Large intestine (tissue), 3 donors: ENCODE measurements at regions not wholly inside any gene's neighbourhood (a gene's known extent, or its start where the extent isn't known, plus 50 kb on each side); places are given as distances from the start of the nearest gene placed in this dataset.

Experiments used
- DNase-seq, 2 donors: peaks; one replicate each; pipeline versions ENCODE4 v3.0.0 to v3.0.0-alpha.2; 2013
- H3K27ac ChIP-seq: one replicate; pipeline ENCODE4 v1.5.1; 2013; ENCODE audit warnings: low read length
- H3K27me3 ChIP-seq: 2 replicates; pipeline ENCODE4 v1.6.1; 2013; ENCODE audit warnings: low read length; ENCODE audit not compliant: control insufficient read depth, insufficient read depth
- H3K36me3 ChIP-seq: 2 replicates; pipeline ENCODE4 v1.6.1; 2013; ENCODE audit warnings: low read length; ENCODE audit not compliant: control insufficient read depth, insufficient read depth
- H3K4me1 ChIP-seq: one replicate; pipeline ENCODE4 v1.6.1; 2013; ENCODE audit warnings: low read length; ENCODE audit not compliant: control insufficient read depth, insufficient read depth
- H3K4me3 ChIP-seq: one replicate; pipeline ENCODE4 v1.5.1; 2013; ENCODE audit warnings: low read length
- H3K9me3 ChIP-seq: one replicate; pipeline ENCODE4 v1.6.1; 2013; ENCODE audit warnings: mild to moderate bottlenecking, low read depth, low read length, moderate library complexity; ENCODE audit not compliant: control insufficient read depth
- WGBS: methylation state at CpG from one replicate; pipeline ENCODE4 v1.1.5; 2013; ENCODE audit warnings: low lambda C conversion rate; ENCODE audit not compliant: insufficient coverage; 5-methylcytosine and 5-hydroxymethylcytosine counted together

GRCh38 chr14:104317492-104317805, 179.1 kb downstream of the KIF26A start:
- no peak overlapping the region for H3K4me3 ChIP-seq
- no CpG with 5 or more reads among the region's 18 CpGs for WGBS
- no peaks in the 10 kb centered on the region for H3K4me1 ChIP-seq
- no peak overlapping the region for H3K27ac ChIP-seq
- H3K36me3 ChIP-seq, result no peaks in the 10 kb centered on the region
- peaks cover 15% of the 10 kb centered on the region for H3K27me3 ChIP-seq
- DNase-seq, result no peak
- H3K9me3 ChIP-seq, result no peaks in the 10 kb centered on the region

GRCh38 chr14:104317975-104318557, 179.7 kb downstream of the KIF26A start:
- DNase-seq, result no peak
- Histone ChIP-seq H3K27ac (no peak overlapping the region), H3K9me3 (no peaks in the 10 kb centered on the region), H3K4me3 (no peak overlapping the region), H3K4me1 (no peaks in the 10 kb centered on the region), H3K27me3 (peaks cover 20% of the 10 kb centered on the region), H3K36me3 (no peaks in the 10 kb centered on the region)
- WGBS, result no CpG with 5 or more reads among the region's 18 CpGs

- WGBS, result no CpG with 5 or more reads among the region's 25 CpGs
- no peaks in the 10 kb centered on the region for H3K36me3 ChIP-seq
- H3K27ac ChIP-seq, result no peak overlapping the region
- no peak overlapping the region for H3K4me3 ChIP-seq
- H3K4me1 ChIP-seq, result no peaks in the 10 kb centered on the region
- no peaks in the 10 kb centered on the region for H3K9me3 ChIP-seq
- H3K27me3 ChIP-seq, result peaks cover 20% of the 10 kb centered on the region
- DNase-seq, result no peak
These were observed 180.4 kb downstream of the KIF26A start for GRCh38 chr14:104318558-104319490.

GRCh38 chr14:104319491-104320241, 181.3 kb downstream of the KIF26A start:
- Histone ChIP-seq H3K27ac (no peak overlapping the region), H3K4me1 (no peaks in the 10 kb centered on the region), H3K27me3 (peaks cover 20% of the 10 kb centered on the region), H3K36me3 (no peaks in the 10 kb centered on the region), H3K4me3 (no peak overlapping the region), H3K9me3 (no peaks in the 10 kb centered on the region)
- no CpG with 5 or more reads among the region's 23 CpGs for whole genome bisulfite sequencing
- DNase-seq, result no peak

- no peaks in the 10 kb centered on the region for H3K9me3 ChIP-seq
- no peak for DNase-seq
- H3K4me3 ChIP-seq, result no peak overlapping the region
- no peaks in the 10 kb centered on the region for H3K36me3 ChIP-seq
- H3K4me1 ChIP-seq, result no peaks in the 10 kb centered on the region
- peaks cover 20% of the 10 kb centered on the region for H3K27me3 ChIP-seq
- no CpG with 5 or more reads among the region's 20 CpGs for WGBS
- no peak overlapping the region for H3K27ac ChIP-seq
These were observed 182.3 kb downstream of the KIF26A start for GRCh38 chr14:104320611-104321086.

GRCh38 chr14:104321088-104321801, 182.9 kb downstream of the KIF26A start:
- no peaks in the 10 kb centered on the region for H3K36me3 ChIP-seq
- H3K27ac ChIP-seq, result no peak overlapping the region
- peaks cover 20% of the 10 kb centered on the region for H3K27me3 ChIP-seq
- no peak overlapping the region for H3K4me3 ChIP-seq
- no peak for DNase-seq
- H3K9me3 ChIP-seq, result no peaks in the 10 kb centered on the region
- no CpG with 5 or more reads among the region's 24 CpGs for WGBS
- H3K4me1 ChIP-seq, result no peaks in the 10 kb centered on the region

GRCh38 chr14:104321802-104322130, 183.4 kb downstream of the KIF26A start:
- Histone ChIP-seq H3K27me3 (peaks cover 20% of the 10 kb centered on the region), H3K27ac (no peak overlapping the region), H3K4me3 (no peak overlapping the region), H3K36me3 (no peaks in the 10 kb centered on the region), H3K9me3 (no peaks in the 10 kb centered on the region), H3K4me1 (no peaks in the 10 kb centered on the region)
- no CpG with 5 or more reads among the region's 11 CpGs for WGBS
- DNase-seq, result no peak

- peaks cover 20% of the 10 kb centered on the region for H3K27me3 ChIP-seq
- no peaks in the 10 kb centered on the region for H3K36me3 ChIP-seq
- no peak for DNase-seq
- H3K4me3 ChIP-seq, result no peak overlapping the region
- no peaks in the 10 kb centered on the region for H3K4me1 ChIP-seq
- no CpG with 5 or more reads among the region's 28 CpGs for WGBS
- H3K9me3 ChIP-seq, result no peaks in the 10 kb centered on the region
- H3K27ac ChIP-seq, result no peak overlapping the region
These were observed 184.4 kb downstream of the KIF26A start for GRCh38 chr14:104322531-104323366.

GRCh38 chr14:104323551-104324175, 185.3 kb downstream of the KIF26A start:
- DNase-seq, result no peak
- no peak overlapping the region for H3K27ac ChIP-seq
- H3K4me3 ChIP-seq, result no peak overlapping the region
- no peaks in the 10 kb centered on the region for H3K9me3 ChIP-seq
- H3K27me3 ChIP-seq, result peaks cover 20% of the 10 kb centered on the region
- no peaks in the 10 kb centered on the region for H3K4me1 ChIP-seq
- no peaks in the 10 kb centered on the region for H3K36me3 ChIP-seq
- no CpG with 5 or more reads among the region's 15 CpGs for WGBS
